ENCODE measurements at regions not wholly inside any gene's neighbourhood (a gene's known extent, or its start where the extent isn't known, plus 50 kb on each side); places are given as distances from the start of the nearest gene placed in this dataset.

DNA sequence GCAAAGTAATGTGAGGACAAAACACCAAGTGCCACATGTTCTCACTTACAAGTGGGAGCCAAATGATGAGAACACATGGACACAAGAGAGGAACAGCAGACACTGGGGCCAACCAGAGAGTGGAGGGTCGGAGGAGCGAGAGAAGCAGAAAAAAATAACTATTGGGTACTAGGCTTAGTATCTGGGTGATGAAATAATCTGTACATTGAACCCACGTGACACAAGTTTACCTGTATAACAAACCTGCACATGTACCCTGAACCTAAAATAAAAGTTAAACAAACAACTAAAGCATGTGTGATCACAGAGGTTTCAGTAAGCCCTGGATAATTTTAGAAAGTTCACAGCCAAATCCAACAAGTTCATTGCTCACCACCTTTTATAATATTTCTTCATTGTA is 160.1 kb downstream of the TENT4A start:
- TF ChIP-seq, protein P1, sequence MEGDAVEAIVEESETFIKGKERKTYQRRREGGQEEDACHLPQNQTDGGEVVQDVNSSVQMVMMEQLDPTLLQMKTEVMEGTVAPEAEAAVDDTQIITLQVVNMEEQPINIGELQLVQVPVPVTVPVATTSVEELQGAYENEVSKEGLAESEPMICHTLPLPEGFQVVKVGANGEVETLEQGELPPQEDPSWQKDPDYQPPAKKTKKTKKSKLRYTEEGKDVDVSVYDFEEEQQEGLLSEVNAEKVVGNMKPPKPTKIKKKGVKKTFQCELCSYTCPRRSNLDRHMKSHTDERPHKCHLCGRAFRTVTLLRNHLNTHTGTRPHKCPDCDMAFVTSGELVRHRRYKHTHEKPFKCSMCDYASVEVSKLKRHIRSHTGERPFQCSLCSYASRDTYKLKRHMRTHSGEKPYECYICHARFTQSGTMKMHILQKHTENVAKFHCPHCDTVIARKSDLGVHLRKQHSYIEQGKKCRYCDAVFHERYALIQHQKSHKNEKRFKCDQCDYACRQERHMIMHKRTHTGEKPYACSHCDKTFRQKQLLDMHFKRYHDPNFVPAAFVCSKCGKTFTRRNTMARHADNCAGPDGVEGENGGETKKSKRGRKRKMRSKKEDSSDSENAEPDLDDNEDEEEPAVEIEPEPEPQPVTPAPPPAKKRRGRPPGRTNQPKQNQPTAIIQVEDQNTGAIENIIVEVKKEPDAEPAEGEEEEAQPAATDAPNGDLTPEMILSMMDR (IDR thresholded peaks at IDR 0.05): no peak
- TF ChIP-seq POLR2A (IDR thresholded peaks at IDR 0.05): no peak

Data from esophagus squamous epithelium (tissue), 4 donors.